ENCODE measurements at regions not wholly inside any gene's neighbourhood (a gene's known extent, or its start where the extent isn't known, plus 50 kb on each side); places are given as distances from the start of the nearest gene placed in this dataset.
A peak's percentile ranks its signal among the peaks of the same experiment; 100 is the strongest.

DNA sequence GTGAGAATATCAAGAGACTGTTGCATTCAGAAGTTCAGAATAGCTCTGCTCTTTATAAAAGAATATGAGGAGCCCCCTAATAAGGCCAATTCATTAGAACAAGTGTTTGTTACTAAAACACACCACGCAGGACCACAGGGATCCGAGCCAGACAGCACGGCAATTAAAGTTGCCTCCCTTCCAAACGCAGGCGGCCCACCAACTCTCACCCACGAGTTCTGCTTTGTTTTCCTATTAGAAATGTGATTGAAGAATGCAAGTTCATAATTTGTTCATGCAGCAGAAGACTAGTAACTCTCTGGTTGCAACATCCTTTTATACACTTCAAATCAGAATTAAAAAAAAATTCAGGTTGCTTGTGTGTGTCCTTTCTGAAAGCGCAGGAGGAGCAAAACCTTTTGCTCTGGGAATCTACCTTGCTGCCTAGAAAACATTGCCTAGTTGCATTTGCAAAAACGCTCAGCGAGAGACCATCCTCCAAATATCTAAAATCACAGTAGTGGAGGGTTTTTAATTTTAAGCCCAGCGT is 1044.1 kb upstream of the NR2F2 start:
- DNase-seq (ENCODE audit: low spot score), result no peak

GRCh38 chr15:95287720-95288103 is 1042.8 kb upstream of the NR2F2 start:
- no peak for DNase-seq (ENCODE audit: low spot score)

- no peak for DNase-seq (ENCODE audit: low spot score)
Observed at GRCh38 chr15:95288626-95289025, 1041.9 kb upstream of the NR2F2 start.

GRCh38 chr15:95290176-95290974 is 1040.1 kb upstream of the NR2F2 start:
- no peak for DNase-seq (ENCODE audit: low spot score)

- peak; percentile 85 for DNase-seq (ENCODE audit: low spot score)
Observed at GRCh38 chr15:95291898-95292472, 1038.5 kb upstream of the NR2F2 start.

DNA sequence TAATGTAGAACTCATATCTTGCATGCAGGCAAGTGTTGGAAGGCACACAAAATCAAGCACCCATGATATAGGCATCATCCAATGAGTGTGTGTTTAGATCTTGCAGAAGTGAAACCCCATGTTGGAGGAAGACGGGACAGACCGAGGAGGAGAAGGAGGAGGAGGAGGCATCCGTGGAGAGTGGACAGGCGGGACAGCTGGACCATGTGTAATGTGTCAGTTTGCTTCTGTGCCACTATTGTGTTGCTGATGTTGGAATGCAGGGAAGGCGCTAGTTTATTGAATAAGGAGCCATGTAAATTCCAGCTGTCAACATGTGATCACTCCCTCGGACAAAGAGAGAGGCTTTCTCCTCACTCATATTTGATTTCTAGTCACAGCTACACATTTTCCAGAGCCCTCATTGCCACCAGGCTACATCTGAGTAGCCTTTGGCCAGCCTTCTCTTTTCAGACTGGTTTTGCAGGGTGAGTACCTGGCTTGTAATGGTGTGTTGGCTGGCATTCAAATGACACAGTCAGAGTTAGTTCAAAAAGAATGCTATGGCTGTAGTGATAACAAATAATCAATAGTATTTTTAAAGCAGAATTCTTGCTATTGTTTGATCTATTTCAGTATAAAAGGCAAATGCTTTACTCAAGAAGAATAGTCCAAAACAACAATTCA is 1037.6 kb upstream of the NR2F2 start:
- DNase-seq (ENCODE audit: low spot score), result no peak

DNA sequence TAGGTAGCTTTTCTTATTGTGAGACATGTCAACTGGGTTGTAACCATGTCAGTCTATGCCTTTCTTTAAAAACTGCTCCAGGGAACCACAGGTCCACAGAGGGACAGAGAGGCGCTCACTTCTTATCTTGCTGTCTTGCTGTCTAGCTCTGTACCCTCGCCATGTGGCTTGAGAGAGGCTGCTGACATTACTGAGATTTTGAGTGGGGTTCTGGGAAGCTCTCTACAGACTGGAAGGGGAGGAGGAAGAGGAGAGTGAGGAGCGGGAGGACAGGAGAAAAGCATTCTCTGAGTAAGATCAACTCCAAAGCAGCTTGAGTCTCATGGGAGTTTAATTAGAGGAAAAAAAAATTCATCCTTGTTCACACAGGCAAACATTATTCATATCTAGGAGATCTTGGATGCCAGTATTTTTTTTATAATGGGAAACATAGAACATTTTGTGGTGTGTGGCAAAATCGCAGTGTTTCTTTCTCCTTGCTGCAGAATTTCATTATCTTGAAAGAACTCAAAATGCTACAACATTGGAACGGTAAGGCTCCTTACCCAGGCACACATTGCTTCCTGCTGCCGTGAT is 1037.0 kb upstream of the NR2F2 start:
- DNase-seq (ENCODE audit: low spot score), result no peak

DNA sequence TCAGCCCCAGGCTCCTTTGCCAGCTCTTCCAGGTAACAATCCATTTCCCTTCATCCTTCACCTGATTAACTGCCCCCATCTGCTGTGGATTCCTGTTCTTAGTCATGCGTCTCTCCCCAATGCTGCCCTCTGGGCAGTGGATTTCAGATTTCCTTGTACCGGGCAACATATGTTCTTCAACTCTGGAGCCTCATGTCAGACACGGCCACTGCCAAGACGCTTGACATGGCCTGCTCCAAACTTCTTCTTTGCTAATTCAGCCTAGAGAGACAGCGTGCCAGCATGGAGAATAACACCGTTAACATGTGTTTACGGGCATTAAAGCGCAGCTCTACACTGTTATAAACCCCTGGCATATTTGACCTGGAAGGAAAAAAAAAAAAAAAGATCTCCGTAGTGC is 1035.1 kb upstream of the NR2F2 start:
- no peak for DNase-seq (ENCODE audit: low spot score)

- DNase-seq (ENCODE audit: low spot score), result no peak
Observed at GRCh38 chr15:95295896-95296625, 1034.4 kb upstream of the NR2F2 start.

- peak; percentile 77 for DNase-seq (ENCODE audit: low spot score)
Observed at GRCh38 chr15:95296643-95297042, 1033.9 kb upstream of the NR2F2 start.

- DNase-seq (ENCODE audit: low spot score), result no peak
Observed at GRCh38 chr15:95298729-95299128, 1031.8 kb upstream of the NR2F2 start.

- DNase-seq (ENCODE audit: low spot score), result no peak
Observed at GRCh38 chr15:95300958-95301357, 1029.5 kb upstream of the NR2F2 start.

DNA sequence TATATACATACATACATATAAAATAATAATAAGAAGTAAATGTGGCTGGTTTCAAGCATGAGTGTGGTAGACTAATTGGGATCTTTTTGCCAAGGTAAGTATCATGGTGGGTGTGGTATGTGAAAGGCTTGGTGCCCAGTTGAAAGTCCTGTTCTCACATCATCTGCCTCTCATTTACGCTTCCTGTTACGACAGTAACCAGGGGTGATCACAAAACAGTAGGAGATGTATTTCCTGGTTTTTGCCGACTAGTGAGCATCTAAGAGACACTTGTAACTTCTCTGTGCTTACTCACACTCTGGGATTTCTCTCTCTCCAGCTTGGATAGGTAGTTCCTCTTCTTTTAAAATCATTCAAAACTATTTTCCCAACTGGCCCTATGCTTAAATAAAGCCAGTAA is 1028.3 kb upstream of the NR2F2 start:
- no peak for DNase-seq (ENCODE audit: low spot score)

DNA sequence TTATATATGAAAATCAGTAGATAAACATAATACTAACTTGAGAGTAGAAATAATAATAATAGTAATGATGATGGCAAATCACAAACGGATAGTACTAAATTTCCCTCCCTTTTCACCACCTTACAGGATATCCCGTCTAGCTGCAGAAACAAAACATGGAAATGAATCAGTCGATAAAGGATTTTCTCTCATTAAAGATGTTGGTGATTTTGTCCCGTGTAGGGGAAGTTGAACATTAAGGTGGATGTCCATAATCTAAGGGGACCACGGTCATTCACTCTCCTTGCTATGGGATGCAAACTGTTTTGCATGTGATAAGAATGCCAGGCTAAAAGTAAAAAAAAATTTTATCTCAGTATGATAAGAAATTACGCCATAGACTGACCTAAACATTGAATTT is 1027.7 kb upstream of the NR2F2 start:
- DNase-seq (ENCODE audit: low spot score), result no peak

DNA sequence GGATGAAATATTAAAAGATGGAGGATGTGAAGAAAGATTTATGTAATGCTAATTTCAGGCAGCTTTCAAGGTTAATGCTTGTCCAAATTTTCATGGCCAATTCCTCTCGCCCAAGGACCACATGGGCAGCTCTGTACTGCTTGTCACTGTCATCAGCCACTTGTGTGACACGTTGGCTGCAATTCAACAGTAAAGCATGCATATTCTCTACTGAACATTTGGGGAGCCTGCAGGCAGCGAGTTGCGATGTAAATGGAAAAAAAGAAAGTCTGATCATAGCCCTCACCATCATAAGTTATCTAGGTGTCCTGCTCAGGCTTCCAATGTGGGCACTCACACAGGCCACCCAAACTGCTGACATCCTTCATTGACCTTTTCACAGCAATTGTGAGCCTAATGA is 1026.8 kb upstream of the NR2F2 start:
- DNase-seq (ENCODE audit: low spot score), result no peak

DNA sequence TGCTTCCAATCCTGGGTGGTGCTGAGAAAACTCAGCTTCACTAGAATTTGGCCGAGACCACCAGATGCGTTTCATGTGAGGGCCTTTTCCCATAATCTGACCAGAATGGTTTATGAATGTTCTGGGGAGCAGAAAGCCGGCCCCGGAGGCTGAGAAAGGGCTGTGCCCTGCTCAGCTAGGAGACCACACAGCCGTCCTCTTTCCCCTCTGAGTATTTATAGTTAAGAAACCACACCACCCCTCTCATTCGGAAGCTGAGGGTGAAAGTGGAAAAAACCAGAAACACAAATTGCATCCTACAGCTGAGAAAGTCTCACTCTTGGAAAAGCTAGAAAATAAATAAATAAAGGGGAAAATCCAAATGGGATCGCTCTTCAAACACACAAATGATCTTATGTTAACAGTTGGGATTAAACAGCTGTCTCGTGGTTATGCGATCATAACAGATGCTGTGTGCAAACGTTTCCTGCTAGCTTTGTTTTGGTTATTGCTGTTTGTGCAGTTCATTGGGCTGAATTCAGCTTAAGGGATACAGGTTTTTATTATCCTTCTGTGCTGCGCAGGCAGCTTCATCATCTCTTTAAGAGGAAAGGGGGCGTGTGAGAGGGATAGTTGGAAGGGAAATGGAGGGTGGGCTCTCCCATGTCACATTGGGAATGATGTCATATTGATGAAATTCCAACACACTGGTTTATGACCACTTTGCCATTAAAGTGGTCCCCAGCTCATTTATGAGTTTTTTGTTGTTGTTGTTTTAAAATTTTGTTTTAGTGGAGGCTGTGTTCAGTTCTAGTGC is 1026.2 kb upstream of the NR2F2 start:
- peak; percentile 62 for DNase-seq (ENCODE audit: low spot score)

GRCh38 chr15:95304947-95305400 is 1025.5 kb upstream of the NR2F2 start:
- DNase-seq (ENCODE audit: low spot score), result no peak

DNA sequence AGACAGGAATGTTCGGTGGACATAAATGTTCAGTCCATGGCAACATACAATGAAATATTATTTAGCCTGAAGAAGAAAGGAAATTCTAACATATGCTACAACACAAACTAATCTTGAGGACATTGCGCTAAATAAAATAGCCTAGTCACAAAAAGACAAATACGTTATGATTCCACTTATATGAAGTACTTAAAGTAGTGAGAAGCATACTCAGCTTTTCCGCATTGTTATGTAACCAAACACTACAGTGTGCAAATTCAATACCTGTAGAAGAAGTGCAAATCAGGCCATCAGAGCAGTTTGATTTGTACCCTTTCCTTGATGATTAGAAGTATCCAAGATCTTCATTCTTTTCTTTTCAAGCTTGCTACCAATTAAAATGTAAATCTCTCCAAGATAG is 1023.4 kb upstream of the NR2F2 start:
- DNase-seq (ENCODE audit: low spot score), result no peak

GRCh38 chr15:95319242-95319641 is 1011.3 kb upstream of the NR2F2 start:
- DNase-seq (ENCODE audit: low spot score), result no peak

- no peak for DNase-seq (ENCODE audit: low spot score)
Observed at GRCh38 chr15:95323796-95324195, 1006.7 kb upstream of the NR2F2 start.

DNA sequence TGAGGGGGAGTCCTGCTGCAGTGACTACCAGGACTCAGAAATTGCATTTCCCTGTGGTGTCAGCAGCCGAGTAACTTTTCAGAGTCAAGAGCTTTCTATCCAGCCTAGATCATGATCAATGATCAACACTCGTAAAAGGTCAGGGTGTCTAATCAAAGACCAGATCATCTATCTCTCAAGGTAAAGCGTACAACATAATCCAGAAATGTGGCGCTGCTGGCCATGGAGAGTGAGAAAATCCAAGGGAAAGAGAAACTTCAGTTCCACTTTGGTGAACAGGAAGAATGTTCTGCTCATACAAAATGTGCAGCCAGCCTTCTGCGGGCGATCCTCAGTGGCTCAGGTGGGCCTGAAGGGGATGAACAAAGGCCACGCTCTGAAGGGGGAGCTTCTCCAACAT is 1005.8 kb upstream of the NR2F2 start:
- no peak for DNase-seq (ENCODE audit: low spot score)

Measured in COLO829 (cell line).